HCT116 (cell line): ENCODE measurements at regions not wholly inside any gene's neighbourhood (a gene's known extent, or its start where the extent isn't known, plus 50 kb on each side); places are given as distances from the start of the nearest gene placed in this dataset.

Experiments
- ATAC-seq: fragments of 200-7000 bp; cut with Tn5 transposase; 2 replicates; pipeline ENCODE4 v1.9.1; 2020; ENCODE audit warnings: mild to moderate bottlenecking, moderate library complexity
- BruUV-seq: library from RNA; stranded (reverse); fragments of 400-500 nt; replicated peaks from 2 replicates; lab custom pipeline; 2021; lab: Mats Ljungman, UMichigan
- CTCF ChIA-PET: fragments of 300-600 bp; sonication (Branson Sonifier 250); formaldehyde crosslinking; loops from one replicate; lab custom pipeline; 2021; ENCODE audit warnings: antibody characterized with exemption; lab: Charles Lee
- POLR2A ChIA-PET: fragments of 300-600, 350-600 bp; sonication (Branson Sonifier 250); formaldehyde crosslinking; loops from one replicate; lab custom pipeline; 2021; ENCODE audit warnings: antibody characterized with exemption; lab: Charles Lee
- RAD21 ChIA-PET, 2 experiments: fragments of 300-600 bp; sonication (Branson Sonifier 250); formaldehyde crosslinking; loops; one replicate each; lab custom pipeline; 2023; ENCODE audit warnings: low total read pairs in 2 of 2; ENCODE audit not compliant: uncharacterized antibody in 2 of 2, unreplicated experiment in 2 of 2, low non-redundant PET in 1 of 2; lab: Charles Lee
- DNase-seq: peaks from one replicate; pipeline ENCODE4 v3.0.0-alpha.2; 2010; ENCODE audit warnings: low read depth, low spot score
- H2AFZ ChIP-seq: fragments of 200-600 bp; shearing (Covaris generic), sonication (generic); 2 replicates; pipeline ENCODE4 v1.6.1; 2017; ENCODE audit warnings: low read depth, mixed run types, mixed read lengths, antibody characterized with exemption, low read length; ENCODE audit not compliant: poor library complexity, severe bottlenecking
- H3K27ac ChIP-seq: 2 replicates; pipeline ENCODE4 v1.5.1; 2012; ENCODE audit warnings: low read depth, low read length
- H3K27me3 ChIP-seq: fragments of 200-600 bp; sonication (generic); 2 replicates; pipeline ENCODE4 v1.6.1; 2016; ENCODE audit warnings: mixed run types, low read length, mixed read lengths; ENCODE audit not compliant: insufficient read depth
- H3K36me3 ChIP-seq, 2 experiments: fragments of 200-500 bp in 1 of 2; fragments of 200-600 bp in 1 of 2; sonication (Bioruptor generic) in 1 of 2; sonication (generic) in 1 of 2; 2 replicates each; pipeline versions ENCODE4 v1.5.1 to v1.6.1; 2014 to 2016; ENCODE audit warnings: low read length in 2 of 2, inconsistent platforms in 1 of 2, mixed read lengths in 1 of 2, mixed run types in 1 of 2; ENCODE audit not compliant: insufficient read depth in 2 of 2, control insufficient read depth in 1 of 2
- H3K4me1 ChIP-seq, 2 experiments: fragments of 200-600 bp in 1 of 2; sonication (generic) in 1 of 2; 2 replicates each; pipeline versions ENCODE4 v1.5.1 to v1.6.1; 2012 to 2017; ENCODE audit warnings: low read length in 2 of 2, inconsistent platforms in 1 of 2, mild to moderate bottlenecking in 1 of 2, mixed read lengths in 1 of 2, mixed run types in 1 of 2, moderate library complexity in 1 of 2; ENCODE audit not compliant: insufficient read depth in 2 of 2, control insufficient read depth in 1 of 2
- H3K4me2 ChIP-seq: fragments of 200-600 bp; sonication (generic); 2 replicates; pipeline ENCODE4 v1.6.1; 2017; ENCODE audit warnings: mixed run types, low read length, mixed read lengths
- H3K4me3 ChIP-seq, 2 experiments: fragments of 200-600 bp in 1 of 2; sonication (generic) in 1 of 2; replicated peaks in 1 of 2; 2 replicates each; pipeline ENCODE4 v1.5.1; 2011 to 2016; ENCODE audit warnings: low read length in 2 of 2, control low read depth in 1 of 2, low read depth in 1 of 2, mild to moderate bottlenecking in 1 of 2, mixed read lengths in 1 of 2, mixed run types in 1 of 2
- H3K79me2 ChIP-seq: fragments of 200-600 bp; sonication (generic); 2 replicates; pipeline ENCODE4 v1.6.1; 2017; ENCODE audit warnings: mild to moderate bottlenecking, mixed run types, low read length, moderate library complexity, mixed read lengths; ENCODE audit not compliant: insufficient read depth
- H3K9ac ChIP-seq: fragments of 200-600 bp; sonication (generic); 2 replicates; pipeline ENCODE4 v1.6.1; 2016; ENCODE audit warnings: low read length, mixed read lengths
- H3K9me2 ChIP-seq: fragments of 200-600 bp; sonication (generic), shearing (Covaris generic); 2 replicates; pipeline ENCODE4 v1.6.1; 2017; ENCODE audit warnings: mixed run types, mild to moderate bottlenecking, moderate library complexity; ENCODE audit not compliant: insufficient read depth
- H3K9me3 ChIP-seq, 2 experiments: fragments of 200-500 bp in 1 of 2; fragments of 200-600 bp in 1 of 2; sonication (Bioruptor generic) in 1 of 2; sonication (generic) in 1 of 2; 2 replicates each; pipeline ENCODE4 v1.6.1; 2014 to 2017; ENCODE audit warnings: low read length in 2 of 2, mixed read lengths in 2 of 2, inconsistent platforms in 1 of 2, low read depth in 1 of 2, mild to moderate bottlenecking in 1 of 2, mixed run types in 1 of 2, moderate library complexity in 1 of 2; ENCODE audit not compliant: control insufficient read depth in 1 of 2, insufficient read depth in 1 of 2
- H4K20me1 ChIP-seq: fragments of 200-600 bp; sonication (generic), shearing (Covaris generic); 2 replicates; pipeline ENCODE4 v1.6.1; 2017; ENCODE audit warnings: mixed run types, mild to moderate bottlenecking, moderate library complexity; ENCODE audit not compliant: insufficient read depth
- EZH2 ChIP-seq: fragments of 200-600 bp; sonication (generic); IDR thresholded peaks from 2 replicates; pipeline ENCODE4 v1.6.1; 2017; ENCODE audit warnings: antibody characterized with exemption, mixed run types
- EZH2phosphoT487 ChIP-seq: fragments of 200-600 bp; IDR thresholded peaks from 2 replicates; pipeline ENCODE4 v1.6.1; 2018; ENCODE audit warnings: antibody characterized with exemption, borderline replicate concordance
- JUND ChIP-seq: IDR thresholded peaks from 2 replicates; pipeline ENCODE4 v1.6.1; 2012
- POLR2A ChIP-seq: IDR thresholded peaks from 2 replicates; pipeline ENCODE4 v1.7.0; 2011; ENCODE audit warnings: borderline replicate concordance; ENCODE audit not compliant: insufficient read depth, insufficient read length; ENCODE audit errors: extremely low read depth
- RAD21 ChIP-seq: IDR thresholded peaks from 2 replicates; pipeline ENCODE4 v1.6.1; 2012; ENCODE audit warnings: low read depth, mild to moderate bottlenecking
- ZFX ChIP-seq: fragments of 450-650 bp; IDR thresholded peaks from 2 replicates; pipeline ENCODE4 v1.6.1; 2017
- intact Hi-C: fragments of 100-400 bp; cut with micrococcal nuclease; formaldehyde crosslinking; loops from 2 replicates; pipeline ENCODE4 v1.10.0; 2022
- TF ChIP-seq, protein P1 (sequence below): IDR thresholded peaks from 2 replicates; pipeline ENCODE4 v1.6.1; 2011; ENCODE audit warnings: mild to moderate bottlenecking, low read length, moderate library complexity; ENCODE audit not compliant: insufficient replicate concordance; ENCODE audit errors: extremely low read depth

DNA sequence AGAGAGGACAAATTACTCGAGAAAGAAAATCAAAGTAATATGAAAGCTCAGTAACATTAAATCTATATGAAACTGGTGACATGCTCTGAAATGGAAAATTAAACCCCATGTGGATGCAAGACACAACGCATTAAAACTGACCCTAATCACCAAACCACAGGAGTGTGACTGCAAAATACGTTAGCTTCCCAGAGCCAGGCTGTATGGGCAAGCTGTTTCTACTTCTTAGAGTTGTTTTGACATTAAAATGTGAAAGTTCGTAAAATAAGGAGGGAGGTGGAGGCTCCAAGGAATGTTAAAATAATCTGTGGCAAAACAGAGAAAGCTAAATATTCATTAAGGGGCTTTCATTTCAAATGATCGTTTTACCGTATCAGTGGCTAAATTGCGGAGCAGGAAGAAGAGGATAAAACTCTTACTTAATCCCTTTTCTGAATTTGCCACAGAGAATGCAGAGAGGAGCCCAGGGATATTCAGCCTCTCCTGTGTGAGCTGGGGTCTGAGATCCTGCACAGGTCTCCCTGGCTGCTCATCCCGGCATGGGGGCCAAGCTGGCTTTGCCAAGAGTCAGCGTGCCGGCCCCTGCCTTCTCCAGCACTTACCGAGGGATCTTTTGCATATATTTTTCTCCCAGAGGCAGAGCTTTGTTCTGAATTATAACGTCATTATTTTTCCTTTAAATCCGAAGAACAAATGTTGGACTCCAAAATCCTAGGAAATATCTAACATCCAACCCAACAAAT lies 239.8 kb upstream of the THBS1 start (continued):
- TF ChIP-seq JUND = no peak

DNA sequence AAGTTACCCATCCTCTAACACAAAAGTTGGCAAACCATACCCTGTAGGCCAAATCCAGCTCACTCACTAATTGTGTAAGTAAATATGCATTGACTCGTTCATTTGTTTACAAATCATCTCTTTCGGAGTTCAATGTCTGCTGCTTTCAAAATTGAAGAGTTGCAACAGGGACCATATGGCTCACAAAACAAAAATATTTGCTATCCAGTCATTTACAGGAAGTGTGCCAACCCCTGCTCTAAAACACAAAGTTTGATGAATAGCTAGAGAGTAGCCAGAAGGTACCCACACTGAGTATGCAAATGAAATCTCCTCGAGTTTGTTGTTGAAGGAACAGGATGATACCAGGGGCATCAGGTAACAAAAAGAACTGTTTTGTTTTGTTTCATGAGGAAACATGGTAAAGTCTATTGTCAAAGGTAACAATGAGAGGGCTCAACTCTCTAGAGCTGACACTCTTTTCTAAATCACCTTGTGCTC lies 236.2 kb upstream of the THBS1 start:
- intact Hi-C loops = no loop called here
- Histone ChIP-seq H3K9me2 (no peaks in the 10 kb centered on the region), H3K36me3 (no peaks in the 10 kb centered on the region)

More for the DNA sequence above, 236.2 kb upstream of the THBS1 start:
- H3K9me3 ChIP-seq = no peaks in the 10 kb centered on the region
- no peaks in the 10 kb centered on the region for H3K4me1 ChIP-seq
- H3K79me2 ChIP-seq = no peaks in the 10 kb centered on the region
- ATAC-seq = no peak
- BruUV-seq = no TSS peak
- no peak overlapping the region for H3K27ac ChIP-seq
- no peaks in the 10 kb centered on the region for H3K27me3 ChIP-seq
- H3K9ac ChIP-seq = no peak overlapping the region
- no peak overlapping the region for H3K4me2 ChIP-seq
- ChIA-PET RAD21 (no interaction called here), CTCF (no interaction called here)
- no peaks in the 10 kb centered on the region for H4K20me1 ChIP-seq
- H2AFZ ChIP-seq = no peak overlapping the region
- TF ChIP-seq RAD21 = no peak
- no peak for TF ChIP-seq EZH2phosphoT487
- no peak for TF ChIP-seq ZFX
- TF ChIP-seq, protein P1, sequence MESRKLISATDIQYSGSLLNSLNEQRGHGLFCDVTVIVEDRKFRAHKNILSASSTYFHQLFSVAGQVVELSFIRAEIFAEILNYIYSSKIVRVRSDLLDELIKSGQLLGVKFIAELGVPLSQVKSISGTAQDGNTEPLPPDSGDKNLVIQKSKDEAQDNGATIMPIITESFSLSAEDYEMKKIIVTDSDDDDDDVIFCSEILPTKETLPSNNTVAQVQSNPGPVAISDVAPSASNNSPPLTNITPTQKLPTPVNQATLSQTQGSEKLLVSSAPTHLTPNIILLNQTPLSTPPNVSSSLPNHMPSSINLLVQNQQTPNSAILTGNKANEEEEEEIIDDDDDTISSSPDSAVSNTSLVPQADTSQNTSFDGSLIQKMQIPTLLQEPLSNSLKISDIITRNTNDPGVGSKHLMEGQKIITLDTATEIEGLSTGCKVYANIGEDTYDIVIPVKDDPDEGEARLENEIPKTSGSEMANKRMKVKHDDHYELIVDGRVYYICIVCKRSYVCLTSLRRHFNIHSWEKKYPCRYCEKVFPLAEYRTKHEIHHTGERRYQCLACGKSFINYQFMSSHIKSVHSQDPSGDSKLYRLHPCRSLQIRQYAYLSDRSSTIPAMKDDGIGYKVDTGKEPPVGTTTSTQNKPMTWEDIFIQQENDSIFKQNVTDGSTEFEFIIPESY = no peak
- no peak for TF ChIP-seq POLR2A
- TF ChIP-seq EZH2 = no peak
- TF ChIP-seq, all 23 proteins: peak for 0
- POLR2A ChIA-PET = no interaction called here
- no peak overlapping the region for H3K4me3 ChIP-seq
- no peak for DNase-seq
